ENCODE measurements at regions not wholly inside any gene's neighbourhood (a gene's known extent, or its start where the extent isn't known, plus 50 kb on each side); places are given as distances from the start of the nearest gene placed in this dataset.

DNA sequence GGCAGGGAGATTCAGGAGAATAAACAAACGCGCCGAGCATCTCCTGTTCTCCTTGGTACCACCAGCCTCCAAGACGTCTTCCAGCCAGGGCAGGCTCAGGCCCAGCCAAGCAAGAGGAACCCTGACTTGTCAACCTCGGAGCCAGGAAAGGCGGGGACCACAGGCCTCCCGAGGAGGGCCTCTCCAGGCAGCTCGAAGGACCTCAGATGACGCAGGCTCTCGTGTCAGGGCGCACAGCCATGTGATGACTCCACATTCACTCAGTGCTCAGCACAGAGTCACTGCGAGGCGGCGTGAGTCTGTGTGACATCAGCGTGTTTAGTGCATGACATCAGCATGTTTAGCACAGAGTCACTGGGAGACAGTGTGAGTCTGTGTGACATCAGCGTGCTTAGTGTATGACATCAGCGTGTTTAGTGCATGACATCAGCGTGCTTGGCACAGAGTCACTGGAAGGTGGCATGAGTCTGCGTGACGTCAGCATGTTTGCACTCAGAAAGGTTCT is 241.4 kb downstream of the BRD1 start (continued):
- TF ChIP-seq ZBTB17 (tag by site-specific recombination; IDR thresholded peaks at IDR 0.05) (0 out of 2 replicates have a peak, but pooled peaks have one; percentile 21), SP7 (tag by site-specific recombination; IDR thresholded peaks at IDR 0.05) (0 out of 2 replicates have a peak, but pooled peaks have one; percentile 24), ZNF747 (tag by site-specific recombination; IDR thresholded peaks at IDR 0.05) (no peak), ZNF792 (tag by site-specific recombination; IDR thresholded peaks at IDR 0.05) (peak; percentile 85; the same call in 1 of the 2 replicates), GLIS1 (tag by site-specific recombination; IDR thresholded peaks at IDR 0.05) (no peak)
- TF ChIP-seq, protein P1, sequence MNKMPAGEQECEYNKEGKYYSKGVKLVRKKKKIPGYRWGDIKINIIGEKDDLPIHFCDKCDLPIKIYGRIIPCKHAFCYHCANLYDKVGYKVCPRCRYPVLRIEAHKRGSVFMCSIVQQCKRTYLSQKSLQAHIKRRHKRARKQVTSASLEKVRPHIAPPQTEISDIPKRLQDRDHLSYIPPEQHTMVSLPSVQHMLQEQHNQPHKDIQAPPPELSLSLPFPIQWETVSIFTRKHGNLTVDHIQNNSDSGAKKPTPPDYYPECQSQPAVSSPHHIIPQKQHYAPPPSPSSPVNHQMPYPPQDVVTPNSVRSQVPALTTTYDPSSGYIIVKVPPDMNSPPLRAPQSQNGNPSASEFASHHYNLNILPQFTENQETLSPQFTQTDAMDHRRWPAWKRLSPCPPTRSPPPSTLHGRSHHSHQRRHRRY (tag by site-specific recombination; IDR thresholded peaks at IDR 0.05) = no peak
- TF ChIP-seq, protein P2, sequence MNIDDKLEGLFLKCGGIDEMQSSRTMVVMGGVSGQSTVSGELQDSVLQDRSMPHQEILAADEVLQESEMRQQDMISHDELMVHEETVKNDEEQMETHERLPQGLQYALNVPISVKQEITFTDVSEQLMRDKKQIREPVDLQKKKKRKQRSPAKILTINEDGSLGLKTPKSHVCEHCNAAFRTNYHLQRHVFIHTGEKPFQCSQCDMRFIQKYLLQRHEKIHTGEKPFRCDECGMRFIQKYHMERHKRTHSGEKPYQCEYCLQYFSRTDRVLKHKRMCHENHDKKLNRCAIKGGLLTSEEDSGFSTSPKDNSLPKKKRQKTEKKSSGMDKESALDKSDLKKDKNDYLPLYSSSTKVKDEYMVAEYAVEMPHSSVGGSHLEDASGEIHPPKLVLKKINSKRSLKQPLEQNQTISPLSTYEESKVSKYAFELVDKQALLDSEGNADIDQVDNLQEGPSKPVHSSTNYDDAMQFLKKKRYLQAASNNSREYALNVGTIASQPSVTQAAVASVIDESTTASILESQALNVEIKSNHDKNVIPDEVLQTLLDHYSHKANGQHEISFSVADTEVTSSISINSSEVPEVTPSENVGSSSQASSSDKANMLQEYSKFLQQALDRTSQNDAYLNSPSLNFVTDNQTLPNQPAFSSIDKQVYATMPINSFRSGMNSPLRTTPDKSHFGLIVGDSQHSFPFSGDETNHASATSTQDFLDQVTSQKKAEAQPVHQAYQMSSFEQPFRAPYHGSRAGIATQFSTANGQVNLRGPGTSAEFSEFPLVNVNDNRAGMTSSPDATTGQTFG (tag by site-specific recombination; IDR thresholded peaks at IDR 0.05; ENCODE audit: borderline replicate concordance) = 0 out of 2 replicates have a peak, but pooled peaks have one; percentile 35
- TF ChIP-seq, protein P3, sequence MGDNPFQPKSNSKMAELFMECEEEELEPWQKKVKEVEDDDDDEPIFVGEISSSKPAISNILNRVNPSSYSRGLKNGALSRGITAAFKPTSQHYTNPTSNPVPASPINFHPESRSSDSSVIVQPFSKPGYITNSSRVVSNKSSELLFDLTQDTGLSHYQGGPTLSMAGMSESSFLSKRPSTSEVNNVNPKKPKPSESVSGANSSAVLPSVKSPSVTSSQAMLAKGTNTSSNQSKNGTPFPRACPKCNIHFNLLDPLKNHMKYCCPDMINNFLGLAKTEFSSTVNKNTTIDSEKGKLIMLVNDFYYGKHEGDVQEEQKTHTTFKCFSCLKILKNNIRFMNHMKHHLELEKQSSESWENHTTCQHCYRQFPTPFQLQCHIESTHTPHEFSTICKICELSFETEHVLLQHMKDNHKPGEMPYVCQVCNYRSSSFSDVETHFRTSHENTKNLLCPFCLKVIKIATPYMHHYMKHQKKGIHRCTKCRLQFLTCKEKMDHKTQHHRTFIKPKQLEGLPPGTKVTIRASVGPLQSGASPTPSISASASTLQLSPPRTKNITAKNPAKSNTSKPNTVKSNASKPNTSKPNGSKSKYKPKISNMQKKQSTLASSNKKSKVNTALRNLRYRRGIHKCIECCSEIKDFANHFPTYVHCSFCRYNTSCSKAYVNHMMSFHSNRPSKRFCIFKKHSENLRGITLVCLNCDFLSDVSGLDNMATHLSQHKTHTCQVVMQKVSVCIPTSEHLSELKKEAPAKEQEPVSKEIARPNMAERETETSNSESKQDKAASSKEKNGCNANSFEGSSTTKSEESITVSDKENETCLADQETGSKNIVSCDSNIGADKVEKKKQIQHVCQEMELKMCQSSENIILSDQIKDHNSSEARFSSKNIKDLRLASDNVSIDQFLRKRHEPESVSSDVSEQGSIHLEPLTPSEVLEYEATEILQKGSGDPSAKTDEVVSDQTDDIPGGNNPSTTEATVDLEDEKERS (tag by site-specific recombination; IDR thresholded peaks at IDR 0.05) = peak; percentile 73; the same call in 1 of the 2 replicates
- TF ChIP-seq, protein P4, sequence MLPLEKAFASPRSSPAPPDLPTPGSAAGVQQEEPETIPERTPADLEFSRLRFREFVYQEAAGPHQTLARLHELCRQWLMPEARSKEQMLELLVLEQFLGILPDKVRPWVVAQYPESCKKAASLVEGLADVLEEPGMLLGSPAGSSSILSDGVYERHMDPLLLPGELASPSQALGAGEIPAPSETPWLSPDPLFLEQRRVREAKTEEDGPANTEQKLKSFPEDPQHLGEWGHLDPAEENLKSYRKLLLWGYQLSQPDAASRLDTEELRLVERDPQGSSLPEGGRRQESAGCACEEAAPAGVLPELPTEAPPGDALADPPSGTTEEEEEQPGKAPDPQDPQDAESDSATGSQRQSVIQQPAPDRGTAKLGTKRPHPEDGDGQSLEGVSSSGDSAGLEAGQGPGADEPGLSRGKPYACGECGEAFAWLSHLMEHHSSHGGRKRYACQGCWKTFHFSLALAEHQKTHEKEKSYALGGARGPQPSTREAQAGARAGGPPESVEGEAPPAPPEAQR (tag by site-specific recombination; IDR thresholded peaks at IDR 0.05) = peak; percentile 78; the same call in 1 of the 2 replicates
- TF ChIP-seq, protein P5, sequence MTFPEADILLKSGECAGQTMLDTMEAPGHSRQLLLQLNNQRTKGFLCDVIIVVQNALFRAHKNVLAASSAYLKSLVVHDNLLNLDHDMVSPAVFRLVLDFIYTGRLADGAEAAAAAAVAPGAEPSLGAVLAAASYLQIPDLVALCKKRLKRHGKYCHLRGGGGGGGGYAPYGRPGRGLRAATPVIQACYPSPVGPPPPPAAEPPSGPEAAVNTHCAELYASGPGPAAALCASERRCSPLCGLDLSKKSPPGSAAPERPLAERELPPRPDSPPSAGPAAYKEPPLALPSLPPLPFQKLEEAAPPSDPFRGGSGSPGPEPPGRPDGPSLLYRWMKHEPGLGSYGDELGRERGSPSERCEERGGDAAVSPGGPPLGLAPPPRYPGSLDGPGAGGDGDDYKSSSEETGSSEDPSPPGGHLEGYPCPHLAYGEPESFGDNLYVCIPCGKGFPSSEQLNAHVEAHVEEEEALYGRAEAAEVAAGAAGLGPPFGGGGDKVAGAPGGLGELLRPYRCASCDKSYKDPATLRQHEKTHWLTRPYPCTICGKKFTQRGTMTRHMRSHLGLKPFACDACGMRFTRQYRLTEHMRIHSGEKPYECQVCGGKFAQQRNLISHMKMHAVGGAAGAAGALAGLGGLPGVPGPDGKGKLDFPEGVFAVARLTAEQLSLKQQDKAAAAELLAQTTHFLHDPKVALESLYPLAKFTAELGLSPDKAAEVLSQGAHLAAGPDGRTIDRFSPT (tag by site-specific recombination; IDR thresholded peaks at IDR 0.05) = peak; percentile 99

DNA sequence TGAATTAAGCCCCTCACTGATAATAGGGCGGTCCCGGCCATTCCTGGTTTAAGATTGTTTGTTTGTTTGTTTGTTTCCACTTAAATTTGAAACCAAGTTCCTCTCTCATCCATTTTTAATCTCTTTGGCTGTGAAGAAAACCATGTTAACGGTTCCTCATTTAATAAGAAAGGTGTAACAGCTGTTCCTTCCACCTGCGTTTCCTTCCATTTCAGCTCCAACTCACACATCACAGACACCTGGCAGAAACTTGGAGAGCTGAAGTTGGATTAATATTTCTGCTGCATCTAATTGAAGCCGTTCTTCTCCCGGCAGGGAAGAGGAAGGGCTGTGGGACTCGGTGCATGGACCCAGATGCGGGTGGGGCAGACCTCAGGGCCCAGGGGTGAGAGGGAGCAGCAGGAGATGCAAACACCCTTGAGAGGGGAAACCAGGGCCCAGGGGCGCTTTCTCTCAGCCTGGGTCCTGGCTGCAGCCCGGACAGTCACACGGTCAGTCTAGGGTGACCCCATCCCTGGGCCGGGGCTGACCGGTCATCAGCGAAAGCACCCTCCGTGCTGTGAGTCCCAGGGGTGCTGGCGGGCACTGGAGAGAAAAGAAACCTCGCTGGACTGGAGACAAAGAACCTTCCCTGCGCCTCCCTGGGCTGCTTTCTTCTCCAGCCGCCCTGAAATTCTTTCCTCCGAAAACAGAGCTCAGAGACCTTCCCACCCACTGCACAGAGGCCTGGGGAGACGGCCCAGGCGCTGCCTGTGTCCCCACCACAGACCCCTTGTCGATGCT is 242.0 kb downstream of the BRD1 start:
- Histone ChIP-seq H3K27ac (ENCODE audit: extremely low read depth, low read depth, low read length) (no peak overlapping the region), H3K4me3 (ENCODE audit: low read depth, low read length) (no peak overlapping the region), H3K9me3 (ENCODE audit: control insufficient read depth, insufficient read depth, low read depth, low read length) (no peaks in the 10 kb centered on the region), H3K4me1 (ENCODE audit: control insufficient read depth, insufficient read depth, low read length) (no peaks in the 10 kb centered on the region), H3K36me3 (ENCODE audit: control insufficient read depth in 2 of 2, insufficient read depth in 1 of 2, low read length in 2 of 2) (no peaks in the 10 kb centered on the region; a peak in 1 of 3 replicates)
- ChIA-PET CTCF (no interaction called here), POLR2A (no interaction called here)
- TF ChIP-seq ZNF114 (tag by site-specific recombination; IDR thresholded peaks at IDR 0.05) (no peak), ZNF324 (tag by site-specific recombination; IDR thresholded peaks at IDR 0.05) (no peak)
